NCI-H2171 (cell line): ENCODE measurements at regions not wholly inside any gene's neighbourhood (a gene's known extent, or its start where the extent isn't known, plus 50 kb on each side); places are given as distances from the start of the nearest gene placed in this dataset.

Source experiments
- DNase-seq: peaks from one replicate; lab custom pipeline; 2025; lab: John Stamatoyannopoulos, UW

GRCh38 chr19:31223740-31224534 is 125.3 kb downstream of the TSHZ3 start:
- DNase-seq = no peak

GRCh38 chr19:31220540-31220939 is 128.7 kb downstream of the TSHZ3 start:
- no peak for DNase-seq

- no peak for DNase-seq
Measured at GRCh38 chr19:31214997-31215396, 134.2 kb downstream of the TSHZ3 start.

- no peak for DNase-seq
Measured at GRCh38 chr19:31214086-31214485, 135.2 kb downstream of the TSHZ3 start.

GRCh38 chr19:31211088-31211487 is 138.1 kb downstream of the TSHZ3 start:
- no peak for DNase-seq

GRCh38 chr19:31205887-31206518 is 143.2 kb downstream of the TSHZ3 start:
- no peak for DNase-seq

- DNase-seq = no peak
Measured at GRCh38 chr19:31204115-31204514, 145.1 kb downstream of the TSHZ3 start.

DNA sequence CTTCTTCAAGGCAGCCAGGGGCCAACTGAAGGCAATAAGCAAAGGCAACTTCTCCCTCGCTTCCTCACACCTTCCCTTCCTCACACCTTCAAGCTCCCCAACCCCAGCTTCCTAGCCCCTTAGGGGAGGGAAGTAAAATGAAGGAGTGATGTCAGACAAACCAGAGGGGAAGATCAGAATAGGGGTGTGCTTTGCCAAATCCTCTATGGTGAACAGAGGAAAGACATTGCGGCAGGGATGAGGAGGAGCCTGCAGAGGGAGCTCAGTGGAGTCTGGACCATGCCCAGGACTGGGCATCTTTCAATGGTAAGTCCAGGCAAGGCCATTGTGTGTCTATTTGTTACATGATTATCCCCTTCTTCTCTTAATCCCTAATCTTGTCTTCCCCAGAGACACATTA is 164.0 kb downstream of the TSHZ3 start:
- DNase-seq = no peak

DNA sequence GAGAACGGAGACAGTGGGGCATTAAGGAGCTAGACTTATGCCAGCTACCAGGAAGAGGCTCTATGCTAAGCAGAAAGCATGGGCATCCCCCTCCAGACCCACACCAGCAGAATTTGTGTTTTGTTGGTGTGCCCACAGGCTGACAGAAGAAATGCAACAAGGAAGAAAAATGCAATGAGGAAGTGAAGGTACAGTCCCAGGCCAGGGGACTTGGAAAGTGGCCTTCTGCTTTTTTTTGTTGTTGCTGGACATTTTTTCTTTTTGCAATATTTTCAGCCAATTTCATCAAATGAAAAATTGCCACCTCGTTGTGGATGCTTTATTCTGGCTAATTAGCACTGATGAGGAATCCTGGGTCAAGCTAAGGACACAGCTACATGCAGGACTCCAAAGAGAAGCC is 167.7 kb downstream of the TSHZ3 start:
- DNase-seq = no peak

GRCh38 chr19:31180907-31181306 is 168.3 kb downstream of the TSHZ3 start:
- no peak for DNase-seq

DNA sequence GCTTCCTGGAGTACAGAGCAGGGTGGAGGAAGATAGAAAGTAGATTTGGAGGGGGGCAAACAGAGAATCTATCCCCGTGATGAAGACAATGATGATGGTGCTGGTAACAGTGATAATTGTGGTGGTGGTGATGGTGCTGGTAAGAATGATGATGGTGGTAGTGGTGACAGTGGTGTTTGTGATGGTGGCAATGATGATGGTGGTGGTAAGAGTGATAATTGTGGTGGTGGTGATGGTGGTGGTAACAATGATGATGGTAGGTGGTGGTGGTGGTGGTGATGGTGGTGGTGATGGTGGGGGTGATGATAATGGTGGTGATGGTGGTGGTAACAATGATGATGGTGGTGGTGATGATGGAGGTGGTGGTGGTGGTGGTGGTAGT is 169.8 kb downstream of the TSHZ3 start:
- no peak for DNase-seq

DNA sequence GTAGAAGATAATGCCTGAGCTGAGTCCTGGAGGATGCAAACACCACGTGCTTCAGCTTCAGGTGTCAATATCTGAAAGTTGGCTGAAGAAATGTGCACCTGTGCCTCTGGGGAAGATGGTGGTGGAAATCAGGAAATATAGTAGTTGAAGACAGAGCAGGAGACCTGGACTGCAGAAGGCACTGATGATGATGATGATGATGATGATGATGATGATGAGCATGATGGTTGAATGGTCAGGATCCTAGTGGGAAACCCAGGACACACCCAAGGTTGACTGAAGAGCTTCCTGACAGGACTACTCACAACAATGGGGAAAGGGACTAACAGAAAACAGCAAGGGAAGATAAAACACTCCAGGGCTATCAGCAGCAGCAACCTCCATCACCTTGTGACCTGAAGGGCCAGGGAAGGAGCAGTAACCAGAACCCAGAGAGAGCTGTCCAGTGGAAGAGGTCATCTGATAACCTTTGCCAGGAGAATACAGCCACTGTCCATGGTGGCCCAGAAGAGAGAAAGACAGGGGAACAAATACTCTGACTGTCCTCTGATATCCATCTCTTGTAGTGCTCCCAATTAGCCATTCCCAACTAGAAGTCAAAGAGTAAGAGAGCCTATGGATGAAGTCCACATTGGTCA is 170.3 kb downstream of the TSHZ3 start:
- no peak for DNase-seq

- DNase-seq = no peak
Measured at GRCh38 chr19:31177246-31177645, 172.0 kb downstream of the TSHZ3 start.

DNA sequence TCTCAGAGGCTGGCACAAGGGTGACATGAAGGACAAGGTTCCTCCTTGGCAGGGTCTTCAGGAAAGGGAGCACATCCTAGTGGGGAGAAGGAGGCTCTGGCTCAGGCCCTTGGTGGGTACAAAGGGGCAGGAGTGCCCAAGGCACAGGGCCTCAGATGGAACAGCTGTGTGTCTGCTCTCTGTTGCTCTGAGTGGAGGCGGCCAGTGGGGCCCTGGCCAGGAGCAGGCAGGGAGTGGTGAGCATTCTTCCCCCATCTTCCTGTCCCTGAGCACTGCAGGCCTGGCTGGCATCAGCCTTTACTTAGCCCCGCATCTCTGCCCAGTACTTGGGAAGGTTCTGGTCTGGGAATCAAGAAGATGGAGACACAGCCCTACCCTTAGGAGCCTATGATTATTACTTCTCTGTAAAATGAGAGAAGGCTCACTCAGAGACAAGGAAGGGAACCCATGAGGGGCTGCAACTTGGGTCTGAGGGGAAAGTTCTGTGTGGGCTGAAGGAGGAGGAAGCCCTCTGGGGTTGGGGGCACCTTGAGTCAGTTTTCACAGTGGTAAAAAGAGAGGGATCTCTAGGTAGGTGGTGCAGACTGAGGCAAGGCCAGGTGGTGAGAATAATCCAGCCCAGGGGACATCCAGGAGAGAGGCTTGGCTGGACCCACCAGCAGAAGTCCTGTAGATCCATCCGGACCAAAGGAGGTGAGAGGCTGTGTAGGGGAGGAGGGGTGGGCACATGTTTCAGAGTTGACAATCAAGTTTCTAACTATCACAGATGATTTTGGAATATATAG is 173.5 kb downstream of the TSHZ3 start:
- no peak for DNase-seq

GRCh38 chr19:31174948-31175347 is 174.3 kb downstream of the TSHZ3 start:
- no peak for DNase-seq

DNA sequence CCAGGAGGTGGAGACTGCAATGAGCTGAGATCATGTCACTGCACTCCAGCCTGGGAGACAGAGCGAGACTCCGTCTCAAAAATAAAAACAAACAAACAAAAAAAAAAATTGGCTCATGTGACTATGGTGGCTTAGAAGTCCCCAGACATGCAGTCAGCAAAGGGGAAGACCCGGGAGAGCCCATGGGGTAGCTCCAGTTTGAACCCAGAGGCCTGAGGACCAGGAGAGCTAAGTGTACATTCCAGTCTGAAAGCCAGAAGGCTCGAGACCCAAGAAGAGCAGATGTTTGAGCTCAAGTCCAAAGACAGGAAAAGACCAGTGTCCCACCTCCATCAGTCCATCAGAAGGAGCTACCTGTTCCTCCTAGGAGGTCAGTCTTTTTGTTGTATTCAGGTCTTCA is 175.2 kb downstream of the TSHZ3 start:
- no peak for DNase-seq

DNA sequence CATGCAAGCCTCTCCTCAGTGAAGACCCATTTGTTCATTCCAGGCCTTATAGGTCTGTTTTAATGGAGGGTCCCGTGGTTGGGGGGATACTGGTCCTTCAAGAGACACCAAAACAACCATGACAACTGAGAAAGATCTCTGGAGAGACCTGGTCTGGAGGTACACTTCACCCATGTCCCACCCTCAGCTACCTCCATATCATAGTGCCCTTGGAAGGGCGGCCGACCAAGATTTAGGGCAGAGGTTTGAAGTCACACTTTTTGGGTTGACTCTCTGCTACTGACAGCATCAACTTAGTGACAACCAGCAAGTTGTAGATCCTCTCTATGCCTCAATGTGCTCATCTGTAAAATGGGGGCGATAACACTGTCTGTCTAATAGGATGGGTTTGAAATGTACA is 177.3 kb downstream of the TSHZ3 start:
- DNase-seq = no peak

GRCh38 chr19:31170046-31170445 is 179.2 kb downstream of the TSHZ3 start:
- no peak for DNase-seq

DNA sequence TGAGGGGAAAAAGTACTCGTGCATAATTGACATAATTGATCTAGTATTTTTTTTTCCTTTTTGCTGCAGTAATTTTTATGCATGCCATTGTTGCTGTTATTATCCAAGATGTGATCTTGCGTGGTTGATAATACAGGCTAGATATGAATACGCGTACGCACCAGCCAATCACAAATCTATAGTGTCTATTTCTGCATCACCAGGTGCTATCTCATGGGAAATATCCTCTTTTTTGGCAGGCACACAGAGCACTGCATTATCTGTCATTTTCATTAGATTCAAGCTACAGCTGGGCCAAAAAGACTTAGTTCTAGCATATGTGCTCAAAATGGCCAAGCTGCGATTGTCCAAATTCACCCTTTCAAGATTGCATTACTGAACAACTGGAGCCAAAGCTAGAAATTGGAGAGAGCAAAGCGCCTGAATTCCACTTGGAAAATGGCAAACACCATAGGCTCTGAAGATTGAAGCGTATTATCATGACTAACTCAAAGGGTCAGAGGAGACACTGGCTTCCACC is 181.1 kb downstream of the TSHZ3 start:
- DNase-seq = no peak

- no peak for DNase-seq
Measured at GRCh38 chr19:31167690-31168089, 181.5 kb downstream of the TSHZ3 start.

- DNase-seq = no peak
Measured at GRCh38 chr19:31166206-31166605, 183.0 kb downstream of the TSHZ3 start.

DNA sequence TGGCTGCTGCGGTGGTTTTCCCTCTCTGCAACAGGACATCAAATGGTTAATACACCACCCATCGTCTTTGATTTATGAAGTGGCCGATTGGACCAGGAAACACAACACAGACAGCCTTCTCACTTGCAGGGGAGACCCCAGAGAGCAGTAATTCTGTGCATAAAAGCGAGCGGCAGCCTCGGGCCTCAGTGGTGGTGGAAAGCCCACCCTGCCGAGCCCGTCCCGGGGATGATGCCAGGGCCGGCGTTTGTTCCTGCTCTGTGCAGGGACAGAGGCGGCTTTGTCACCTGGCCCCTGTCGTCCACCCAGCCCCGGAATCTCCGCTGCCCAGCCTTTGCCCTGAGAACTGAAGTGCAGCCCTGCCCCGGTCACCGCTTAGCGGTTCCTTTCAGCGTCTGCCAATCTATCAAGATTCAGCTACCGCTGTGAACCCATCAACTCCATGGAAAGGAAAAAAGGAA is 184.4 kb downstream of the TSHZ3 start:
- no peak for DNase-seq
